ENCODE measurements at regions not wholly inside any gene's neighbourhood (a gene's known extent, or its start where the extent isn't known, plus 50 kb on each side); places are given as distances from the start of the nearest gene placed in this dataset.
A peak's percentile ranks its signal among the peaks of the same experiment; 100 is the strongest.
"Not testable (repeated sequence)": the region's sequence is repeated elsewhere in the genome, so short reads cannot be mapped to it uniquely, and the experiment has no call there.

DNA sequence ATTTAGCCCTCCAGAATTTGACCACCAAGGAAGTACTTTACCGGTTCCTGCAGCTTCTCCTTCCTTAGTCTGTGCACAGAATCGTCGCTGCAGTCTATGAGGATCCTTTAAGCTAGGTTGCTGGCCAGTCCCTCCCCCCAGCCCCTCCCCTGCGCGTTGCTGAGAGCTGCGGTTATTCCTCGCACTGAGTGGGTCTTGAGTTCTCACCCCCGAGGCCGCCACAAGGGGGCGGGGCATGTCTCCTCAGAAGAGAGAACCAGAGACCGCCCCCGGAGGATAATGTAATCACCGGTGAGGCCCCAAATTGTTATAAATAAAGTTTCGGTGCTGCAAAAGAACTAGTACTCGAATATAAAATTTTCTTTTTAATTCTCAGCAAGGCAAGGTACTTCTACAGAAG, 1184.9 kb upstream of the CDH2 start (continued):
- TF ChIP-seq, protein P1, sequence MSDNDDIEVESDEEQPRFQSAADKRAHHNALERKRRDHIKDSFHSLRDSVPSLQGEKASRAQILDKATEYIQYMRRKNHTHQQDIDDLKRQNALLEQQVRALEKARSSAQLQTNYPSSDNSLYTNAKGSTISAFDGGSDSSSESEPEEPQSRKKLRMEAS (IDR thresholded peaks at IDR 0.05): no peak
- TF ChIP-seq TBP (IDR thresholded peaks at IDR 0.05; ENCODE audit: low read depth, low read length) (no peak), SIN3A (conservative IDR thresholded peaks at IDR 0.05 in 1 of 2, IDR thresholded peaks at IDR 0.05 in 1 of 2; ENCODE audit: low read depth in 1 of 2, low read length in 2 of 2) (no peak), TAF1 (IDR thresholded peaks at IDR 0.05; ENCODE audit: low read depth, low read length) (no peak), FOSL1 (IDR thresholded peaks at IDR 0.05; ENCODE audit: insufficient read depth, low read depth, low read length) (no peak)

DNA sequence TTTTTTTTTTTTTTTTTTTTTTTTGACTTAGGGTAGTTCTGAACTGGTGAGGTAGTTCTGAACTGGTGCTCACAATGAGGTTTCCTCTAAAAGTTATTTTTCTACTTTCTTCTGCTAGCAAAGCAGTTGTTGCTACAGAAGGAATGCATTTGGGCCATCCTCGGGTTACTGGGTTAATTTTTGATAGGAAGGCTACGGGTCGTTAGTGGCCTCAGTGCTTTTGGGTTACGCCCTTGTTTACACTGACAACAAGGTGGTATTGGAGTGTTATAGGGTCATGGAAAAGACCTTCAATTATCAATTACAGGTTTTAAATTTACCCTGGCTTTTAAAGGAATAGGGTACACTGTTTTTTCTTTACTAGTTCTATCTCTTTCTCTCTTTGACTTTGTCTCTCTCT, 1183.7 kb upstream of the CDH2 start:
- WGBS, 2 experiments (ENCODE audit: extremely low coverage in 1 of 2, insufficient coverage in 1 of 2, insufficient read length in 1 of 2, insufficient replicate concordance in 2 of 2, low coverage in 1 of 2, low lambda C conversion rate in 2 of 2, missing lambda C conversion rate in 1 of 2): 90% methylated on average over 4 of the region's 4 CpGs; no CpG with 5 or more reads in 1 of the 2 experiments

More for the DNA sequence above, 1183.7 kb upstream of the CDH2 start:
- H2BK15ac ChIP-seq (ENCODE audit: low read length); H3K4ac ChIP-seq (replicated peaks; ENCODE audit: insufficient read length, low read depth, low read length); H2BK20ac ChIP-seq (ENCODE audit: low read length); H3K56ac ChIP-seq (replicated peaks; ENCODE audit: insufficient read length, low read depth, low read length); H3K27ac ChIP-seq (ENCODE audit: low read depth, low read length); CTCF ChIA-PET (ENCODE audit: partially characterized antibody); H3K79me1 ChIP-seq (ENCODE audit: low read depth, low read length); H3K79me2 ChIP-seq (ENCODE audit: control insufficient read depth in 1 of 2, insufficient read depth in 2 of 2, low read length in 2 of 2); H2BK12ac ChIP-seq (ENCODE audit: low read depth, low read length); H4K5ac ChIP-seq (ENCODE audit: insufficient read length, low read depth, low read length); H4K8ac ChIP-seq (ENCODE audit: extremely low read depth, insufficient read depth, low read length); H3K18ac ChIP-seq (ENCODE audit: extremely low read depth, low read length); H2BK120ac ChIP-seq (replicated peaks; ENCODE audit: low read depth, low read length); FAIRE-seq; H2BK5ac ChIP-seq (ENCODE audit: low read depth, low read length); H3K23ac ChIP-seq (ENCODE audit: insufficient read length); H2AK5ac ChIP-seq (ENCODE audit: low read depth, low read length); H4K91ac ChIP-seq (replicated peaks; ENCODE audit: insufficient read length, low read length); H3K9me3 ChIP-seq (ENCODE audit: insufficient read depth in 2 of 2, low read depth in 1 of 2, low read length in 1 of 2); H3K36me3 ChIP-seq (ENCODE audit: control insufficient read depth in 2 of 4, insufficient read depth in 4 of 4, low read length in 3 of 4); H3K9ac ChIP-seq (replicated peaks in 1 of 4; ENCODE audit: extremely low read depth in 1 of 4, low read depth in 3 of 4, low read length in 3 of 4); H4K20me1 ChIP-seq (replicated peaks in 1 of 2; ENCODE audit: control insufficient read depth in 1 of 2, insufficient read depth in 2 of 2, low read length in 2 of 2); DNase-seq (ENCODE audit: low read depth in 1 of 2, low spot score in 2 of 2); H3K23me2 ChIP-seq (ENCODE audit: low read depth, low read length); POLR2A ChIA-PET (ENCODE audit: partially characterized antibody); H3K27me3 ChIP-seq (replicated peaks in 1 of 4; ENCODE audit: control insufficient read depth in 3 of 4, extremely low read depth in 1 of 4, insufficient read depth in 3 of 4, low read length in 3 of 4); H3K14ac ChIP-seq (ENCODE audit: insufficient read length); H3K4me1 ChIP-seq (replicated peaks in 1 of 4; ENCODE audit: control insufficient read depth in 3 of 4, insufficient read depth in 4 of 4, low read length in 3 of 4); H3K4me3 ChIP-seq (ENCODE audit: extremely low read depth in 1 of 4, insufficient read depth in 2 of 4, low read depth in 3 of 4, low read length in 4 of 4): not testable (repeated sequence)
- peak overlapping the region in 1 of 2 experiments; percentile 11; a peak in 1 of 4 replicates for H3K4me2 ChIP-seq (ENCODE audit: insufficient read depth in 1 of 2, low read depth in 2 of 2, low read length in 2 of 2)
- H2AFZ ChIP-seq (ENCODE audit: low read length): peak overlapping the region; percentile 62; the same call in 1 of the 2 replicates
